Psoas muscle (tissue), 7 donors: ENCODE measurements at regions not wholly inside any gene's neighbourhood (a gene's known extent, or its start where the extent isn't known, plus 50 kb on each side); places are given as distances from the start of the nearest gene placed in this dataset.

ENCODE experiments used
- ATAC-seq, 4 donors: fragments of 200-7000 bp; cut with Tn5 transposase; one replicate each; pipeline ENCODE4 v1.9.1; 2020; ENCODE audit warnings: moderate library complexity in 3 of 4, mild to moderate bottlenecking in 2 of 4
- DNase-seq, 2 donors: peaks; one replicate each; pipeline ENCODE4 v3.0.0-alpha.2; 2020
- H3K27ac ChIP-seq: fragments of 200-600 bp; one replicate; pipeline ENCODE4 v1.8.0; 2022
- H3K27me3 ChIP-seq, 3 donors: fragments of 200-600 bp in 1 of 3; one replicate each; pipeline versions ENCODE4 v1.6.1 to v1.8.0; 2013 to 2022; ENCODE audit warnings: low read length in 2 of 3, mild to moderate bottlenecking in 2 of 3, moderate library complexity in 1 of 3; ENCODE audit not compliant: insufficient read depth in 3 of 3
- H3K36me3 ChIP-seq, 2 donors: fragments of 200-600 bp in 1 of 2; one replicate each; pipeline versions ENCODE4 v1.6.1 to v1.8.0; 2013 to 2022; ENCODE audit warnings: low read depth in 1 of 2, mild to moderate bottlenecking in 1 of 2, moderate library complexity in 1 of 2; ENCODE audit not compliant: insufficient read depth in 1 of 2
- H3K4me1 ChIP-seq: fragments of 200-600 bp; one replicate; pipeline ENCODE4 v1.8.0; 2022
- H3K4me3 ChIP-seq: fragments of 200-600 bp; one replicate; pipeline ENCODE4 v1.8.0; 2022; ENCODE audit warnings: mild to moderate bottlenecking
- H3K9me3 ChIP-seq: fragments of 200-600 bp; one replicate; pipeline ENCODE4 v1.8.0; 2022
- CTCF ChIP-seq: fragments of 200-600 bp; IDR thresholded peaks from one replicate; pipeline ENCODE4 v1.8.0; 2022; ENCODE audit warnings: antibody characterized with exemption
- WGBS, 3 donors: extraction: QIAGEN DNeasy Blood & Tissue Kit; methylation state at CpG; one replicate each; pipeline versions ENCODE4 v1.1.6 to v1.1.7; 2013; 5-methylcytosine and 5-hydroxymethylcytosine counted together
- intact Hi-C, 2 donors: fragments of 100-400 bp; cut with DNase I; formaldehyde crosslinking; loops; one replicate each; pipeline versions ENCODE4 v1.11.0 to v1.14.2; 2022
- donor health status: healthy with polysubstance abuse.
- donor health status: DM: no; HTN: no; CAD: no; lungs with moderate emphysema.
- donor health status: Bipolar disorder and iron deficiency.
- donor health status: healthy.
- donor health status: DM: yes; HTN: yes; CAD: no.
- donor health status: DM: no; HTN: no; CAD: no.
- donor health status: DM: yes; HTN: yes; CAD: no.

- Histone ChIP-seq H3K4me1 (no peaks in the 10 kb centered on the region), H3K27ac (no peak overlapping the region), H3K27me3 (peaks cover 0 to 2% (median 0%) of the 10 kb centered on the region in 3 donors), H3K36me3 (no peaks in the 10 kb centered on the region), H3K9me3 (no peaks in the 10 kb centered on the region), H3K4me3 (no peak overlapping the region)
- intact Hi-C loops = no loop called here
- no peak for TF ChIP-seq CTCF
- 83 to 85% (median 85%) methylated on average over 12 of the region's 12 CpGs for WGBS, 3 donors
- ATAC-seq = no peak
- DNase-seq = no peak
Measured at GRCh38 chr1:25129380-25129779, 102.9 kb downstream of the SYF2 start.

GRCh38 chr1:25128121-25128621, 104.1 kb downstream of the SYF2 start:
- intact Hi-C loops = no loop called here
- no peak for TF ChIP-seq CTCF
- Histone ChIP-seq H3K9me3 (no peaks in the 10 kb centered on the region), H3K27me3 (peaks cover 0 to 3% (median 2%) of the 10 kb centered on the region in 3 donors), H3K36me3 (no peaks in the 10 kb centered on the region), H3K4me1 (no peaks in the 10 kb centered on the region), H3K27ac (no peak overlapping the region), H3K4me3 (no peak overlapping the region)
- ATAC-seq = no peak
- DNase-seq = no peak
- WGBS, 3 donors = 72 to 75% (median 72%) methylated on average over 6 of the region's 6 CpGs

- Histone ChIP-seq H3K4me3 (no peak overlapping the region), H3K9me3 (no peaks in the 10 kb centered on the region), H3K36me3 (no peaks in the 10 kb centered on the region), H3K27ac (no peak overlapping the region), H3K27me3 (peaks cover 0 to 3% (median 2%) of the 10 kb centered on the region in 3 donors), H3K4me1 (no peaks in the 10 kb centered on the region)
- no peak for DNase-seq
- no peak for ATAC-seq
- 85 to 88% (median 86%) methylated on average over 5 of the region's 5 CpGs for WGBS, 3 donors
- no peak for TF ChIP-seq CTCF
- intact Hi-C loops = no loop called here
Measured at GRCh38 chr1:25126562-25126961, 105.7 kb downstream of the SYF2 start.

- Histone ChIP-seq H3K4me1 (no peaks in the 10 kb centered on the region), H3K9me3 (no peaks in the 10 kb centered on the region), H3K27me3 (peaks cover 0 to 3% (median 0%) of the 10 kb centered on the region in 3 donors), H3K4me3 (no peak overlapping the region), H3K27ac (no peak overlapping the region), H3K36me3 (no peaks in the 10 kb centered on the region)
- WGBS, 3 donors = 92 to 94% (median 94%) methylated on average over 3 of the region's 3 CpGs
- intact Hi-C loops = no loop called here
- TF ChIP-seq CTCF = no peak
- DNase-seq (no peak), ATAC-seq (no peak)
Measured at GRCh38 chr1:25123551-25123950, 108.8 kb downstream of the SYF2 start.

GRCh38 chr1:25122747-25123146, 109.6 kb downstream of the SYF2 start:
- no peak for ATAC-seq
- intact Hi-C loops = no loop called here
- no peak for TF ChIP-seq CTCF

More at GRCh38 chr1:25122747-25123146, 109.6 kb downstream of the SYF2 start:
- 62 to 69% (median 63%) methylated on average over 5 of the region's 5 CpGs for WGBS, 3 donors
- Histone ChIP-seq H3K27ac (no peak overlapping the region), H3K9me3 (no peaks in the 10 kb centered on the region), H3K4me1 (no peaks in the 10 kb centered on the region), H3K4me3 (no peak overlapping the region), H3K27me3 (peaks cover 0 to 3% (median 0%) of the 10 kb centered on the region in 3 donors), H3K36me3 (no peaks in the 10 kb centered on the region)
- no peak for DNase-seq
